GDM1 (cell line): ENCODE measurements at regions not wholly inside any gene's neighbourhood (a gene's known extent, or its start where the extent isn't known, plus 50 kb on each side); places are given as distances from the start of the nearest gene placed in this dataset.
"Not testable (repeated sequence)": the region's sequence is repeated elsewhere in the genome, so short reads cannot be mapped to it uniquely, and the experiment has no call there.

ENCODE experiments used
- DNase-seq: peaks from one replicate; lab custom pipeline; 2025; lab: John Stamatoyannopoulos, UW

DNA sequence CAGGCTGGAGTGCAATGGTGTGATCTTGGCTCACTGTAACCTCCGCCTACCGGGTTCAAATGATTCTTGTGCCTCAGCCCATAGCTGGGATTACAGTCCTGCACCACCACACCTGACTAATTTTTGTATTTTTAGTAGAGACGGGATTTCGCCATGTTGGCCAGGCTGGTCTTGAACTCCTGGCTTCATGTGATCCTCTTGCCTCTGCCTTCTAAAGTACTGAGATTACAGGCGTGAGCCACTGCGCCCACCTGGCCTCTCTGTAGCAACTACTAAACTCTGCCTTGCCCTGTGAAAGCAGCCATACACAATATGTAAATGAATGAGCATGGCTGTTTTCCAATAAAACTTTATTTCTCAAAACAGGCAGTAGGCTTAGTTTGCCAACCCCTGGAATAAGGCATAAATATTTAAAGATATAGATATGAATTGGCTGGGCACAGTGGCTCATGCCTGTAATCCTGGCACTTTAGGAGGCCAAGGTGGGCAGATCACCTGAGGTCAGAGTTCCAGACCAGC, 127.9 kb upstream of the ZNF217 start:
- not testable (repeated sequence) for DNase-seq

DNA sequence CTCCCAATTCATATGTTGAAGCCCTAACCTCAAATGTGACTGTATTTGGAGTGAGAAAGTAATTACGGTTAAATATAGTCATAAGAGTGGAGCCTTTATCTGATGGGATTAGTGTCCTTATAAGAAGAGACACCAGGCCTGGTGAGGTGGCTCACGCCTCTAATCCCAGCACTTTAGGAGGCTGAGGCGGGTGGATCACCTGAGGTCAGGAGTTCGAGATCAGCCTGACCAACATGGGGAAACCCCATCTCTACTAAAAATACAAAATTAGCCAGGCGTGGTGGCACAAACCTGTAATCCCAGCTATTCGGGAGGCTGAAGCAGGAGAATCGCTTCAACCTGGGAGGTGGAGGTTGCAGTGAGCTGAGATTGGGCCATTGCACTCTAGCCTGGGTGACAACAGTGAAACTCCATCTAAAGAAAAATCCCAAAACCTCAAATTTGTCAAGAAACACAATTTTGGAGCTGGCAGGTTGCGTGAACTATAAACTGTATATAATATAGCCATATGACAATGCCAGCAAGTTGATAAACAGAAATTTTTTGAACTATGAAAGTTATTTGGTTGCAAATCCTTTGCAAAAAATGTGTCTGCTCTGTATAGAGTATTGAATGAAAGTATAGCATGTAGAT, 125.6 kb upstream of the ZNF217 start:
- not testable (repeated sequence) for DNase-seq

DNA sequence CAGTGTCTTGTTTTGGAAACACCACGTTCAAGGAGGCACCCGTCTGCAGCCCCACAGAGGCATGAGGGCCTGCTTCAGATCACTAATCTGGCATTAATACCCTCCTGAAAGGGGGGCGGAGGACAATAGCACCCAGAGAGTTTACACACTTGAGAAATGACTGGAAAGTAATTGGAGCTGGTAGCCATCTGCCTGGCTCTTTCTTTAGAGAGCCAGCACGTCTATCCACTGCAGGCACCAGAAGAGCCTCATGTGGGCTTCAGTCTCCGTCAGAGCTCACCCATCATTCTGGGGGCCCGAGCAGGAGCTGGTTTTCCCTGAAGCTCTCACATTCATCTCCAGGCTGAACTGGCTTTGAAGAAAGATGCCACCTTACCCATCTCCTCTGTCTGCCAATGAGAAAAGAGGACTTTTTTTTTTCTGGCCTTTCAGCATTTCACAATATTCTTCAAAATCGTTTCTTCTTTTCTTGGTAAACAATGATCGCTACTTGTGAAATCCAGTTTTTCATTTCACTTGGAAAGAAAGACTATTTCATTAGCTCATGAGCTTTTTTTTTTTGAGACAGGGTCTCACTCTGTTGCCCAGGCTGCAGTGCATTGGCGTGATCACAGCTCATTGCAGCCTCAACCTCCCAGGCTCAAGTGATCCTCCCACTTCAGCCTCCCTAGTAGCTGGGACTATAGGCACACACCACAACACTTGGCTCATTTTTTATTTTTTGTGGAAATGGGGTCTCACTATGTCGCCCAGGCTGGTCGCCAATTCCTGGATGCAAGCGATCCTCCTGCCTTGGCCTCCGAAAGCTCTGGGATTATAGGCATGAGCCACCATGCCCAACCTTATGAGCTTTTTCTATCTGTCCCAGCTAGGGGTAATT, 124.7 kb upstream of the ZNF217 start:
- DNase-seq = no peak

DNA sequence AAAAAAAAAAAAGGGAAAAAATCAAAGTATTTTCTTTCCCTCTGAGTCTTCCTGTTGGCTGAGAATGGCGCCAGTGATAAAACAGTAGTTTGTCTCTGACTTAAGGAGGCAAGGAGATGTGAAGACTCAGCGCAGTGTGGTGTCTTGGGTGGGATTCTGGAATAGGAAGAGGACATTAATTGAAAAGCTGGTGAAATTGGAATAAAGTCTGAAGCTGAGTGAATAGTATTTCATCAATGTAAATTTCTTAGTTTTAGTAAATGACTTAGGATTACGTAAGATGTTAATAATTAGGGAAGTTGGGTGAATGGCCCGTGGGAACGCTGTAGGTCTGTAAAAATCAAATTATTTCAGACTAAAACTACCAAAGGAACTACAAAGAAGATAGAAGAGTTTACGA, 122.8 kb upstream of the ZNF217 start:
- DNase-seq = no peak

DNA sequence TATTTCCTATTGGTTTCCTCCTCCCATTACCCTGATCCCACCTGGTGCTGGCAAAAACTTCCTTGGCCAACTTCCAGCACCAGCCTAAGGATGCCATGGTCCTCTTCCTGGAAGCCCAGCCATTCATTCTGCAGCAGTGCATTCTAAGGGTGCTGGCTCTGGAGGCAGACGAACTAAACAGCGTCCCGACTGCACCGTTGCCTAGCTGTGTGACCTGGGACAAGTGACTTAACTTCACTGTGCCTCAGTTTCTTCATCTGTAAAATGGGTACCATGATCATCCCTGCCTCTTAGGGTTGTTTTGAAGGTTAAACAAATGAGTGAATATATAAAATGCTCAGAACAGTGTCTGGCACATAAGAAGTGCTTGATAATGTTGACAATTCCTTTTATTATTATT, 120.9 kb upstream of the ZNF217 start:
- DNase-seq = no peak

DNA sequence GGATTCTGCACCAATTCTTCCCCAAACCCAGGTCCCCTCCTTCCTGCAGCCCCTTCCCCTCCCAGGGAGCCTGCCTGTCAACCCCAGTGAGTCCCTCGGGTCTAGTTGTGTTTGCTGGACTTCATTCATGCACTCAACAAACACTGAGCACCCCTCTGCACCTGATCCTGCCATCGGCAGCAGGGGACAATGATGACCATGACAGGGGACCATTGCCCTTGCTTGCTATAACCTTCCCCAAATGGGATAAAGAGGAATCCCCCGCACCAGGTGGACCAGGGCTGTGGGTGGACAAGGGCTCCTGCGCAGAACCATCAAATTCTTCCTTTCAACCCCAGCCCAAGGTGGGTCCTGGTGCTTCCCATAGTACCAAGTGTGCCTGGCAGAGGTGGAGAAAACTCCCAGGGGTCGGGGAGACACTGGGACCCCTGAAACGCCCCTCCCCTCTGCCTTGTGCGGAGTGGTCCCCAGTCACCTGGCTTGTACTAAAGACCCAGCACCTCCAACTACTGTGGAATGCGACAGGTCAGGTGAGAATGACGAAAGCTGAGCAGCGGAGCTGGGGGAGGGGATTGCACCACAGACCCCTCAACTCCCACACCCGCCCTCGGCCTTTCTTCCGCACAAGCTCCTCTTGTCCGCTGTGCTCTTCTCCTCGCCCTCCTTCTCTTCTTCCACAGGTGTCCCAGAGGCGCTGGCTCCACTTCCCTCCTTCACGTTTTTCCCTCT, 119.9 kb upstream of the ZNF217 start:
- DNase-seq = no peak

DNA sequence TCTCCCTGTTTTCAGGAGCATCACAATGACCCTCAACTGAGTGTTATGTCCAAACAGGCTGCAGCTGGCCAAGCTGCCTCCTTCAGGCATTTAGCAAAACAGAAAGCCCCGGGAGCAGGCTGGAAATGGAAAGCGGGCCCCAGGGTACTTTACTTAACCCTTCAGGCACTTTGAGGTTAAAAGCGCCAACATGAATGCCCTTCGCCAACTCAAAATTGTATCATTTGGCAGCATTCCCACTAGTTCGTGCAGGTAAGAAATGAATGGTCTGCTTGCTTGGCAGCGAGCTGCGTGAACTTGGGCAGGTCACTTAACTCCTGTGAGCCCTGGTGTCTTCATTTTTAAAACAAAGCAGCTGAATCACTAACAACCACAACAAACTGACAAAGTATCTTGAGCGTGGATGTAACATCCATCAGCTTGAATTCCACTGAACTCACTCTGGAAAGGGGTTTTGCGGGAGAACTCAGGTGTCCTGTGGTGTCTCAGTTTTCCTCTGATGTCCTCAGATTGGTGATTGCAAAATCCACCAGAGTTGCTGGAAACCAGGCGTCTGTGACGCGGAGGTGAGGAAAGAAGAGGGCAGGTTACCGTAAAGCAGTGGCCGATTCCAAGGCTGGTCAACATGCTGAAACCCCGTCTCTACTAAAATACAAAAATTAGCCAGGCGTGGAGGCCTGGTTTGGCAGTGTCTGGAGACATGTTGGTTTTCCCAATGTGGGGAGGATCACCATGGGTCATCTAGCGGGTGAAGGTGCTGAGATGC, 118.8 kb upstream of the ZNF217 start:
- no peak for DNase-seq

DNA sequence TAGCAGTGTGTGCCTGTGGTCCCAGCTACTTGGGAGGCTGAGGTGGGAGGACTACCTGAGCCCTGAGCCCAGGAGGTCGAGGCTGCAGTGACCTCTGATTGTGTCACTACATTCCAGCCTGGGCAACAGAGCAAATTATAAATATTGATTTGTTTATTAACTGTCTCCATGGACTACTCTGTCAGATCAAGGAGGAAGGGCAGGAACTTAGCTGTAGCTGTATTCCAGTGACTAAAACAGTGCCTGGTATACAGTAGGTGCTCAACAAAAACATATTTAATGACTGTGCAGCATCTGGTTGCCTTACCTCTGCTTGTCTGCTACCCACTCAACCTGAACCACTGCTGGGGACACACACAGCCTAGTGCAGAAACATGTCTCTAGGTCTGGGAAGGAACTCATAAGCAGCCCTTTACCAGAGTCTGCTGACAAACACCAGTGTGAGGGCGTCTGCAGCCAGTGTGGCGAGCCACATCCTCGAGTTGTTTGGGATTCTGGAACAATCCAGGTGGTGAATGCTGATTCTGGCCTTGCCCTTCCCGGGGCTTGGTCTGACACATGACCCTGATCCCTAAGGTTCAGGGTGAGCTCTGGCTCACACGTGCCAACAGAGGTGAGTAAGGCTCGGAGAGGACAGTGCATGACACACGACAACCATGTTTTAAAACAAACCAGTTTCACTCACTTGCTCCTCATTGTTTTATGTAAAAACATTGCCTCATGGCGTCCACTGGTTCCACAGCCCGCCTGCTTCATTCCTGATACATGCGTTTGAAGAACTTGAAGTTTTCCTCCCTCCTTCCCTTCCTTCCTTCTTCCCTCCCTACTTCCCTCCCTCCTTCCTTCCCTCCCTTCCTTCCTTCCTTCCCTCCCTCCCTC, 117.9 kb upstream of the ZNF217 start:
- no peak for DNase-seq

DNA sequence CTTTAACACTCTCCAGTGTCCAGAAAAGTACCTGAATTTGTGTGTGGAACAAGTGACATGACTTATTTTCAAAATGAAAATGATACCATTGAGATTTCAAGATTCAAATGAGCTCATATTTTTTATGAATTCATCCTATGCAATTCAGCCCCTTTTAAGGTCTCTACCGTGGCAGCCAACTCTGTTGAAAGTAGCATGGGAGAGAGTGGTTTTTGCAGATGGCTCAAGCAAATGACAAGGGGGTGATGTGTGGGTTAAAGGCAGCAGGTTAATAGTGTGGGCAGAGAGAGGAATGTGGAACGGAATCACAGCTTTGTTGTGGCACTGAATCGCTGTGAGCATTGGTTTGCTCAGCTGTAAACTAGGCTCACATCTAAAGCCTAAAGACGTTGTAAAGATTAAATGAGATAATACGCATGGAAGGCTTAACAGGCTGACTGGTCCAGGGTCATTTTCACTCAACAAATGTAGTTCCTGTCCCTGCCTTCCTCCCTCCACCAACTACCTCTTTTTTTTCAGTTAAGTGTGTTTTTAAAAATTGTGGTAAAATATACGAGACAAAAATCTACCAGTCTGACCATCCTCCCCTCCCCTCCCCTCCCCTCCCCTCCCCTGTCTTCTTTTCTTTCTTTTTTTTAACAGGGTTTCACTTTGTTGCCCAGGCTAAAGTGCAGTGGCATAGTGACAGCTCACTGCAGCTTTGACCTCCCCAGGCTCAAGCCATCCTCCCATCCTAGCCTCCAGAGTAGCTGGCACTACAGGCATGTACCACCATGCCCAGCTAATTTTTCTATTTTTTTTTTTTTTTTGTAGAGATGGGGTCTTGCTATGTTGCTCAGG, 114.7 kb upstream of the ZNF217 start:
- DNase-seq = no peak

DNA sequence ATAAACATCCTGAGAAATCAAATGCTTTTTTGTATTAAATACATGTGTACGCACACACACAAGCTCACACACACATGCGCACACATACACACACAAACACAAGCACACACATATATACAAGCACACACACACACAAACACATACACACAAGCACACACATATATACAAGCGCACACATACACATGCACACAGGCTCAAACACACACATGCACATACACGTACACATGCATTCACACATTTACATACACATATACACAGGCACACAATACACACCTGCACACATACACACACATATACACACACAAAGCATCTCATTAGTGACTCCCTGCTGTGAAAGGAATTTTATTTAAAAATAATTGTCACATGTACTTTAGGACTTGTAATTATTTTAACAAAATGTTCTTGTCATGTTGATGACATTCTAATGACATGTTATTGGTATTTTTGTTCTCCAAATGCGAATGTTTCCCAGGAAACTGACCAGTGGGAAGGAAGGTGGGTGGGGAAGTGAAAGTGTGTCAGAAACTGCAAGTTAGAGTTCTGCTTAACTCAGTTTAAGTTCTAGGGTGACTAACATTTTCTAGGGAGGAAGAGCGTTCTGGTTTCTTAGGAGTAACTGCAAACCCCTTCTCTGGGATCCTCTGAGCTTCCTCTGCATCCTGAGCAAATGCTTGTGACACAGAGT, 113.9 kb upstream of the ZNF217 start:
- no peak for DNase-seq

DNA sequence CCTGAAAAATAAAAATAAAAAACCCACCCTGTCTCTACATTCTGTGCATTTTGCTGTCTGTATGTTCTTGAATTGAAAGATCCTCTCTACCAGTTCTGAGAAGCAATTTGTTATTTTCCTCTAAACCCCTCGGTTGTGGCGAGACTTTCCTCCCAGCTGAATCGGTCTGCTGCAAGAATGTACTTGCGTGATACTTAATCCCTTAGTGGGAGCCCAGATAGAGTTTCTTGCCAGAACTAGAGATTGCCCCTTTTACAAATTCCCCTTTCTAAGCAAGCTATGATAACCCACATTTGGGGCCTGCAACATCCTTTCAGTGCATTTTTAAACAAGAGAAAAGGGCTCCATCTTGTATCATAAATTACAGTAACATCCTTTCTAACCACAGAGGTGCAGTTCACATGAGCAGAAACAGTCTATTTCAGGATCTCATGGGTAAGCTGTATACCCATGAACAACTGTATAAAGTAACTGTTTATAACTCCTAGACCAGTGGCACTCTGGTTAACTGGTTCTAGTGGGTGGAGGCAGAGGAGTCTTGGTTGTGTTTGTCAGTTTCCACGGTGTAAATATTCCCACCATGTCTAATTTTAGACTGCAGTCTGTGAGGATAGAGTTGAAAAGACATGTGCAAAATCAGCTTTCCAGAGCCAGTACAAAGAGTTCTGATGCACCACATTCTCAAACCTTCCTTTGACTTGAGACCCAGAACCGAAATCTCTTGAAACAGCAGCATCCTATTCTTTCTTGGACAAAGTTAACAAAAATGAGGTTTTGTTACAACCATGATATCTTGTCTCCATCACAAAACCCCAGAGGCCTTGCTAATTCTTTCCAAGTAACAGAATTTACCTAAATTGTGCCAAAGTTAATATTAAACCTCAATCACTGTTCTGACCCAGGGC, 113.1 kb upstream of the ZNF217 start:
- DNase-seq = peak; percentile 22

DNA sequence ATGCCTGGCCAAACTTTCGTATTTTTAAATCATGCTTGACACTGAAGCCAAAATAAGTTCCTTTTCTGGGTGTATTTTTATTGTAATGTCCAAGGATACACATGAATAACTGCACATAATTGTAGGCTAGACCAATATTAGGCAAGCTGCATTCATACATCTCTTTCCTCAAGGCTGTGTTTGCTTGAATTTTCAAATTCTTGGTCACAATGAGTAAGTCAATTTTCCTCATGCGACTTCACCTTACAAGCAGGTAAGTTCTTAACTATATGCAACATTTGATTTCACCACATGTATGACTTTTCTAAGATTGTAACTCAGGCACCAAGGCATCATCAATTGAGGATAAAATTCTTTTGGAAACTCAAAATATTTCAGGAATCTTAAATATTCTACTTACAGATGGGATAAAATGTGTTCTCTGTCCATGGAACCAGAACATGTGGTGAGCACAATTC, 112.4 kb upstream of the ZNF217 start:
- no peak for DNase-seq

DNA sequence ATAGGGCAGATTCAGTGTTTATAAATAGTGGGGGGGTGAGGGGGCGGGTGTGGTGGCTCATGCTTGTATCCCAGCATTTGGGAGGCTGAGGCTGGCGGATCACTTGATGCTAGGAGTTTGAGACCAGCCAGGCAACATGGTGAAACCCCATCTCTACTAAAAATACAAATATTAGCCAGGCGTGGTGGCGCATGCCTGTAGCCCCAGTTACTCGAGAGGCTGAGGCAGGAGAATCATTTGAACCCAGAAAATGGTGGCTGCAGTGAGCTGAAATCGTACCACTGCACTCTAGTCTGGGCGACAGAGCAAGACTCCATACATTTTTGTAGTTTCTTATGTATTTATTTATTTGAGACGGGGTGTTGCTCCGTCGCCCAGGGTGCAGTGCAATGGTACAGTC, 109.0 kb upstream of the ZNF217 start:
- DNase-seq = no peak

DNA sequence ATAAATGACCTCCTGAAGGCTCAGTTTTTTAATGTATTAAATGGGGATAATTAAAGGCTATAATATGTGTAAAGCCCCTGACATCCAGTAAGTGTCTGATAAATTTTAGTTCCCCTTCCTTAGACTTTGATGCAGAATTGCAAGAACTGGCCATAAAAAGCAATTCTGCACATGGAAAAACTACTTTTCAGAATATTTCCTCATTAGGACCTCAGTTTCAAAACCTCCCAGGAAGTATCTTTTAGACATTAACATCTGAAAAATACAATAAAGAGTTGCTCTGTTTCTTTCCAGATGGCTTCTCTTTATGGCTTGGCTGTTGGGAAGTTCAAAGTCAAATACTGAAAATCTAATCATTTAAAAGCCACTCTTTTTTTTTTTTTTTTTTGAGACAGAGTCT, 106.3 kb upstream of the ZNF217 start:
- DNase-seq = no peak

DNA sequence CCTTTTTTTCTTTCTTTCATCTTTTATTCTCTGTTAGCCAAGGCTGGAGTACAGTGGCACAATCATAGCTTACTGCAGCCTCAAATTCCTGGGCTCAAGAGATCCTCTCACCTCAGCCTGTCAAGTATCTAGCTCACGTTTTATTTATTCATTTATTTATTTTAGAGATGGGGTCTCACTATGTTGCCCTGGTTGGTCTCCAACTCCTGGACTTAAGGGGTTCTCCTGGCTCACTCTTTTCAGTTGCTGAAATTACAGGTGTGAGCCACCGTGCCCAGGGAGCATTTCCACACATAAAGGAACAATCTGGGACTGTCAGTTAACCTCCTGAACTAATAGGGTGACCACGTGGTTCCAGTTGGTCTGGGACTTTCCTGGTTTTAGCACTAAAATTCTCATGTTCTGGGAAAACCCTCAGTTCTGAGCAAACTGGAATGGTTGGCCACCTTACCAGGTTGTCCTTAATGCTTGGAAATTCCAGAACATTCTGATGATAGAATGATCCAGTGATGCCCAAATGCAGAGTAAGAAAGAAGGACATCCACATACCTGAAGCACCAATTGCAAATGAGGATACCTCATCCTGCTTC, 105.5 kb upstream of the ZNF217 start:
- no peak for DNase-seq

DNA sequence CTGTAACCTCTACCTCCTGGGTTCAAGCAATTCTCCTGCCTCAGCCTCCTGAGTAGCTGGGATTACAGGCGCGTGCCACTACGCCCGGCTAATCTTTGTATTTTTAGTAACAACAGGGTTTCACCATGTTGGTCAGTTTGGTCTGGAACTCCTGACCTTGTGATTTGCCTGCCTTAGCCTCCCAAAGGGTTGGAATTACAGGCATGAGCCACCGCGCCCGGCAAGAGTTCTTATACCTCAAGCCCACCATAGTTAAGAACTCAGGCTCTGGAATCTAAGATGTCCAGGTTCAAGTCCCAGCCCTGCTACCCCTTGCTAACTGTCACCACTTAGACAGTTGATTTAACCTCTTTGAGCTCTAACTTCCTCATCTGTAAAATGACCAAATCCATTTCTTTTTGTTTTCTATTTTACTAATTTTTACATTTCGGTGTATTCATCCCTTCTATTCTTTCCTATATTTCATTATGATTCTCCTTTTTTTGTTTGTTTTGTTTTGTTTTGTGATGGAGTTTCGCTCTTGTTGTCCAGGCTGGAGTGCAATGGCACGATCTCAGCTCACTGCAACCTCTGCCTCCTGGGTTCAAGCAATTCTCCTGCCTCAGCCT, 104.8 kb upstream of the ZNF217 start:
- no peak for DNase-seq

DNA sequence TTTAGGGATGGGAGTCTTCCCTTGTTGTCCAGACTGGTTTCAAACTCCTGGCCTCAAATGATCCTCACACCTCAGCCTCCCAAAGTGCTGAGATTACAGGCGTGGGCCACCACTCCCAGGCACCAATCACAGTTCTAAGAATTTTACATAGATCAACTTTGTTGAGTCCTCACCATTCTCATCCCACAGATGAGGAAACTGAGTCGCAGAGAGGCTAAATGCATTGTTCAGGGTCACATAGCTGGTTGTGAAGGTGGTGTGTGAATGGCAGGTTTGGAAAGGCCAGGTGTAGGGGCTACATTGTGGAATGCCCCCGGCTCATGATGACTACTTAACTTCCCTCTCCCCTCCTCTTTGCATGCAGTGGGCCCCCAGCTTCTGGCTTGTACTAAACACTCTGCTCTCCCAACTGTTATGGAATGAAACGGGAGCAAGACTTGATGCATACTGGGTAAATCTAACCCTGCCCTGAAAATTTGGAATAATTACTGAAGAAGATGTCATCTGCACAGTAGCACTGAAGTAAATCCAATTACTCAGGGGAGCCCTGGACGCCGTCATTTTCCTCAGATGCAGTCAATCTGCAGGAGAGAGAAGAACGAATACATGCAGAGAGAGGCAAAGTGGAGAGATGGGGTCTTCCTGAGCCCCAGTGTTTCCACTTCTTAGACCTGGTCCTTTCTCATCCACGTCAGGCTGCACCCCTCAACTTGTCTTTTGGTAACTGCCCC, 102.3 kb upstream of the ZNF217 start:
- no peak for DNase-seq
